ENCODE measurements at regions not wholly inside any gene's neighbourhood (a gene's known extent, or its start where the extent isn't known, plus 50 kb on each side); places are given as distances from the start of the nearest gene placed in this dataset.

- no peak for DNase-seq (ENCODE audit: low spot score)
Measured at GRCh38 chr1:115233598-115233997, 104.5 kb downstream of the NGF start.

DNA sequence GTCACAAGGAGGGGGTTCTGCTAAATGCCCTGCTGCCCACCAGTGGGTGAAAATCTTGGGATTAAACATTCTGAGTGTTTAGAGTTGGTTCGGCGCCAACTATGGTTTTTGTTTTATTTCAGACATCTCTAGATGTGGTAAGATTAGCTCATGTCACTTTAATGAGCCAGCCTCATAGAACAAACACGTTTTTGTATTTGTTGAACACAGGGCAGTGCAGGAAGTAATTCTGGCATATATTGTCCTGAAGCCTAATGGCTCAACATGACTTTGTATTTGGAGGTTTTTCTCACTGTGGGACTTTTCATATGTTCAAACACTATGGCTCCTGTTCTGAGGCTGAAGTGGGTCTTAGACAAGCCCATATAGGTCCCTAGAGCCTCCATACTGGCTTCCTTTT is 107.8 kb downstream of the NGF start:
- DNase-seq (ENCODE audit: low spot score): no peak

- no peak for DNase-seq (ENCODE audit: low spot score)
Measured at GRCh38 chr1:115229016-115229415, 109.0 kb downstream of the NGF start.

- no peak for DNase-seq (ENCODE audit: low spot score)
Measured at GRCh38 chr1:115228191-115228590, 109.9 kb downstream of the NGF start.

DNA sequence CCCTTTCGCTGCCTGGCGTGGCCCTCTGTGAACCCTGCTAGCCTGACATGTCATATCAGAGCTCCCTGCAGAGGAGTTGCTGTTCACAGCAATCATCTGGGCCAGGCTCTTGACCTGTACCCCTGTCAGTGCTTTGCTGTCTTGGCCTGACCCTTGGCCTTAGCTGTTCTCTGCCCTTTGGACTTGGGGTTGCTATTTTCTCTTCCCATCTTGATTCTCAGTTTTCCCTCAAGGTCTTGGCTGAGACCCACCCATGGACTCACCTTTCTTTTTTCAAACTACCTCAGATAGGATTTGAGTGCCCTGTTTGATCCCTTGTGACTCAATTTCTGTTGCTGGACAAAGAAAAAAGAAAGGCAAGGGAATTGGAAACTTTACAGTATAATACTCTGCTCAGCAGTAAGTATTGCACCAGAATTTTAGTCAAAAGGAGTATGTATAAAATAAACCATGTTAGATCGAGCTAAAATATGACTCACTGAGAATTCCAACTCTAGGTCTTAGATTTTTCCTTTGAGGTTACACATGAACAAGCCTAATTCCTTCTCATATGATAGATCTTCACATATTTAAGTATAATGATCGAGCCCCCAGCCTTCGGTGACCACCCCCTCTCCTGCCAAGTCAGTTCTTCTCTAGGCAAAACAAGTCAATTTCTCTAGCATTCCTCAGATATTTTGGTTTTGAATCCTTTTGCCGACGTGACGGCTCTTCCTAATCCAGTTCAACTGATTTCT is 110.5 kb downstream of the NGF start:
- no peak for DNase-seq (ENCODE audit: low spot score)

GRCh38 chr1:115225993-115226685 is 111.9 kb downstream of the NGF start:
- no peak for DNase-seq (ENCODE audit: low spot score)

DNA sequence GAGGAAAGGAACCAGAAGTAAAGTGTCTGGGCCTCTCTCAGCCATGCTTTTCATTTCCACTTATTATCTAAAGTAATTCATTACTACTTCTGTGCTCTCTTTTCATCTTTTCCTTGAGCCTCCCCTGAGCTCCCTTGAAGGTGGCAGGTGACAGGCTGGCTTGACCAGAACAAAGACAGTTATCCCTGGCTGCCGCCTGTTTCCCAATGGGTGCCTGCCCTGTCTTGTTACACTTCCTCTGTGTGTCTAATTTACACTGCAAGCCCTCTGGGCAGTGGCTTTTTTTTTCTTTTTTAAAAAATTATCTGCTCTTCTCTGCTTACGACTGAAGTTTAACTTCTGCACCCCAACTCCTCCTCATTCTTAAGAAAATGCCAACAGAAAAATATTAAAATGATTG is 113.4 kb downstream of the NGF start:
- DNase-seq (ENCODE audit: low spot score): no peak

GRCh38 chr1:115222616-115223402 is 115.2 kb downstream of the NGF start:
- DNase-seq (ENCODE audit: low spot score): no peak

GRCh38 chr1:115220340-115221270 is 117.4 kb downstream of the NGF start:
- DNase-seq (ENCODE audit: low spot score): no peak

- DNase-seq (ENCODE audit: low spot score): no peak
Measured at GRCh38 chr1:115219927-115220326, 118.1 kb downstream of the NGF start.

GRCh38 chr1:115218699-115219098 is 119.3 kb downstream of the NGF start:
- no peak for DNase-seq (ENCODE audit: low spot score)

GRCh38 chr1:115218034-115218405 is 120.0 kb downstream of the NGF start:
- no peak for DNase-seq (ENCODE audit: low spot score)

GRCh38 chr1:115217150-115218033 is 120.7 kb downstream of the NGF start:
- DNase-seq (ENCODE audit: low spot score): no peak

GRCh38 chr1:115215703-115216521 is 122.1 kb downstream of the NGF start:
- DNase-seq (ENCODE audit: low spot score): no peak

DNA sequence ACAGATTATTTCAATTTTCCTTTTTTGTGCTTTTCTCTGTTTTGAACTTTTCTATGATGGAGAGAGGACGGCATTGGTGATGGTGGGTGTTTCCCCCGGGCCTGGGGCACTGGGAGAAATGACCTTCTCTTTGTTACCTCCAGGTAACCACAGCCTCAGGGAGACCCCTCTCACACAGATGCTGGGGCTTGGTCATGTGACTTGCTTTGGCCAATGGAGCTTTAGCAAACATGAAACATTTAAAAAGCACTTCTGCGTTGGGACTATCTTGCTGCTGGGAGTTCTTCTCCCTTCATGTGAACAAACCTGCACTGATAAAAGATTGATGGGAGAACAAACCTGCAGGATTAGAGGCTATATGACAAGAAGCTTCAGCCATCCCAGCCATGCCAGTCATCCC is 122.9 kb downstream of the NGF start:
- no peak for DNase-seq (ENCODE audit: low spot score)

DNA sequence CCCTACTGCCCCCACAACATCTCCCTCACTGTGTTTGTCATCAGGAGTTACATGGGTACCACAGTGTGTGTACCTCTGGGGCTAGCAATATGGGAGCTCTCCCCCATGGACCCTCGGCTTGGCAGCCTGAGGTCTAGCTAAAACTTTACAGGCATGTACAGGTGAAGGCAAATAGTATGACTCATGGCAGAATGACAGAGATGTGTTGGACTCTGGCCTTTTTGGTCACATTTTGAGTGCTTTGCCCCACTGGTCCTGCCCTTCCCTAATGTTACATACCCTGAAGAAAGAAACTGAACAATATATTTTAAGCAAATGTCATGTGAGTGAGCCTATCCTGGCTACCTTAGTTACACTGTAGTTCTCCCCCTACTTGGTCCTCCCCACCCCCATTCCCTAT is 124.0 kb downstream of the NGF start:
- DNase-seq (ENCODE audit: low spot score): no peak

DNA sequence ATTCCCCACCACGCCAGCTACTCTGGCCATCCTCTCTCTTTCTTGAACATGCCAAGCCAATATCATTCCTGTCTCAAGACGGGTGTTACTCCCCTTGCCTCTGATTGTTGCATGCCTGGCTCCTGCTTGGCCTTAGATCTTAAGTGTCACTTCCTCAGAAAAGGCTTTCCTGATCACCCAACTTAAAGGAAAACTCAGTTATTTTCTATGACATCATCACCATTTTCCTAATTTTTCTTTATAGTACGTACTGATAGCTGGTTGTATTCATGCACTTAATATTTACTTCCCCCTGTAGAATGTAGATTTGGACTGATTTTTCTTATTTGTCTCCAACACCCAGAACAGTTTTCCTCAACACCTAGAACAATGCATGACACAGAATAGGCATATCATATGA is 123.8 kb upstream of the TSPAN2 start:
- no peak for DNase-seq (ENCODE audit: low spot score)

- DNase-seq (ENCODE audit: low spot score): no peak
Measured at GRCh38 chr1:115211071-115211745, 121.9 kb upstream of the TSPAN2 start.

GRCh38 chr1:115210302-115210711 is 121.0 kb upstream of the TSPAN2 start:
- peak; percentile 27 for DNase-seq (ENCODE audit: low spot score)
